GM12865 (cell line): ENCODE measurements at regions not wholly inside any gene's neighbourhood (a gene's known extent, or its start where the extent isn't known, plus 50 kb on each side); places are given as distances from the start of the nearest gene placed in this dataset.

Experiments used
- DNase-seq: peaks from one replicate; pipeline ENCODE4 v3.0.0; 2010; ENCODE audit warnings: low read depth
- H3K4me3 ChIP-seq: 2 replicates; pipeline ENCODE4 v1.5.1; 2011; ENCODE audit warnings: mild to moderate bottlenecking, low read depth, low read length, control low read depth
- CTCF ChIP-seq: IDR thresholded peaks from 2 replicates; pipeline ENCODE4 v1.5.1; 2011; ENCODE audit warnings: low read length, control low read depth, low read depth, inconsistent platforms; ENCODE audit not compliant: insufficient read depth; ENCODE audit errors: missing control alignments

- no peak overlapping the region for H3K4me3 ChIP-seq
- DNase-seq, result no peak
- TF ChIP-seq CTCF, result no peak
Measured at GRCh38 chr3:139283301-139283700, 60.5 kb upstream of the MRPS22 start.

GRCh38 chr3:139284221-139284620, 59.6 kb upstream of the MRPS22 start:
- no peak for DNase-seq
- no peak overlapping the region for H3K4me3 ChIP-seq
- no peak for TF ChIP-seq CTCF

GRCh38 chr3:139285691-139286090, 58.1 kb upstream of the MRPS22 start:
- H3K4me3 ChIP-seq, result no peak overlapping the region
- TF ChIP-seq CTCF, result no peak
- no peak for DNase-seq

- TF ChIP-seq CTCF, result no peak
- DNase-seq, result no peak
- H3K4me3 ChIP-seq, result no peak overlapping the region
Measured at GRCh38 chr3:139286241-139286640, 57.6 kb upstream of the MRPS22 start.

GRCh38 chr3:139286825-139287224, 57.0 kb upstream of the MRPS22 start:
- TF ChIP-seq CTCF, result no peak

GRCh38 chr3:139287557-139287956, 56.3 kb upstream of the MRPS22 start:
- H3K4me3 ChIP-seq, result no peak overlapping the region
- DNase-seq, result no peak
- TF ChIP-seq CTCF, result no peak

More at GRCh38 chr3:139286825-139287224, 57.0 kb upstream of the MRPS22 start:
- no peak for DNase-seq
- no peak overlapping the region for H3K4me3 ChIP-seq

- no peak overlapping the region for H3K4me3 ChIP-seq
- no peak for TF ChIP-seq CTCF
- no peak for DNase-seq
Measured at GRCh38 chr3:139288266-139288821, 55.5 kb upstream of the MRPS22 start.
